GM18505 (cell line): ENCODE measurements at regions not wholly inside any gene's neighbourhood (a gene's known extent, or its start where the extent isn't known, plus 50 kb on each side); places are given as distances from the start of the nearest gene placed in this dataset.
"Not testable (repeated sequence)": the region's sequence is repeated elsewhere in the genome, so short reads cannot be mapped to it uniquely, and the experiment has no call there.

Source experiments
- ATAC-seq: cut with Tn5 transposase; IDR thresholded peaks from one replicate; pipeline ENCODE4 v1.9.1; 2021; ENCODE audit not compliant: unreplicated experiment
- POLR2A ChIP-seq: IDR thresholded peaks from 4 replicates; pipeline ENCODE4 v1.6.1; 2011; ENCODE audit warnings: borderline replicate concordance; ENCODE audit not compliant: insufficient read depth, insufficient read length; ENCODE audit errors: extremely low read depth

DNA sequence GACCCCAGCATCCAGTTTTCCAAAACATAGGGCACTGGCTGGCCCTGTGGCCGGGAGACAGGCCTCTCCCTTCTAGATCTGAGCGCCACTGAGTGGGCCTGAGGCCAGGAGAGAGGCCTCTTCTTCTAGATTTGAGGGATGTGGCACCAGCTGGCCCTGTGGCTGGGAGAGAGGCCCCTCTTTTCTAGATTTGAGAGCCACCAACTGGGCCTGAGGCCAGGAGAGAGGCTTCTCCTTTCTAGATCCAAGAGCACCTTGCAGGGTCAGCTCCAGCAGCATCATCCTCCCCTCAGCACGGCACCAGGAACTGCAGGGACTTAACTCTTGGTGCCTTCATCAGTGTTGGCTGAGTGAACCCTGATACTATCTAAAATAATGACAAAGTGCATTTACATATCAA, 114.3 kb upstream of the ALKAL2 start:
- ATAC-seq, result no peak
- TF ChIP-seq POLR2A, result no peak

- TF ChIP-seq POLR2A, result no peak
- no peak for ATAC-seq
Measured at GRCh38 chr2:401019-401679, 113.3 kb upstream of the ALKAL2 start.

DNA sequence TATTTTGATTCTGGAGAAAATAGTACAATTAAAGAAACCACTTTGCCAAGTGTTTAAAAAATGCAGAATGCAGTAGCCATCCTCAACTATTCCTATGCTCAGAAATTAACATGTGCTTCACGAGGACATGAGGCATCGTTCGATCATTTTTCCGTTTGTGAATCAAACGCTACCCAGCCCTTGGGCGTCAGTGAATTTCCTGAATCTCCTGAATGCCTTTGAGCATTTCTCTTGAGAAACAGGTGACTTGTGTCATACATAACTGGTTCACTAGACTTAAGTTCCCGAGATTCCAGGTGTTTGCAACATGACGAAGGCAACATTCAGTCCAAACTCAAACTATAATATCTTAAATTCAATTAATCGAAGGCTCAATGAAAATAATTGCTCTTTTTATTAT, 110.0 kb upstream of the ALKAL2 start:
- TF ChIP-seq POLR2A, result no peak
- ATAC-seq, result no peak

- ATAC-seq, result no peak
- no peak for TF ChIP-seq POLR2A
Measured at GRCh38 chr2:397521-397920, 109.6 kb upstream of the ALKAL2 start.

GRCh38 chr2:396903-397302, 109.0 kb upstream of the ALKAL2 start:
- no peak for ATAC-seq
- TF ChIP-seq POLR2A, result no peak

DNA sequence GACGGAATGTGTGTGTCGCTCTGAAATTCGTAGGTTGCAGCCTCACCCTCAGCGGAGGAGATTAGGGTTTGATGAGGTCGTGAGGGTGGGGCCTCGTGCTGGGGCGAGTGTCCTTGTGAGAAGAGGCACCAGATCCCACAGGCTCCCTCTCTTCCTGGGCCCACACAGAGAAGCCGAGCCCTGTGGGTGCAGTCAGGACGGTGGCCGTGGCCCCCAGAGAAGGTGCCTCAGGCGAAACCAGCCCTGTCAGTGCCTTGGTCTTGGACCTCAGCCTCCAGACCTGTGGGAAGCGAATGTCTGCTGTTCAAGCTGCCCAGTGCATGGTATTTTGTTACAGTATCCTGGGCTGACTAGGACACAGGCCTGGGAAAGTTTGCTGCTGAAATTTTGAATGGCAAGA, 108.0 kb upstream of the ALKAL2 start:
- TF ChIP-seq POLR2A, result no peak
- ATAC-seq, result no peak

DNA sequence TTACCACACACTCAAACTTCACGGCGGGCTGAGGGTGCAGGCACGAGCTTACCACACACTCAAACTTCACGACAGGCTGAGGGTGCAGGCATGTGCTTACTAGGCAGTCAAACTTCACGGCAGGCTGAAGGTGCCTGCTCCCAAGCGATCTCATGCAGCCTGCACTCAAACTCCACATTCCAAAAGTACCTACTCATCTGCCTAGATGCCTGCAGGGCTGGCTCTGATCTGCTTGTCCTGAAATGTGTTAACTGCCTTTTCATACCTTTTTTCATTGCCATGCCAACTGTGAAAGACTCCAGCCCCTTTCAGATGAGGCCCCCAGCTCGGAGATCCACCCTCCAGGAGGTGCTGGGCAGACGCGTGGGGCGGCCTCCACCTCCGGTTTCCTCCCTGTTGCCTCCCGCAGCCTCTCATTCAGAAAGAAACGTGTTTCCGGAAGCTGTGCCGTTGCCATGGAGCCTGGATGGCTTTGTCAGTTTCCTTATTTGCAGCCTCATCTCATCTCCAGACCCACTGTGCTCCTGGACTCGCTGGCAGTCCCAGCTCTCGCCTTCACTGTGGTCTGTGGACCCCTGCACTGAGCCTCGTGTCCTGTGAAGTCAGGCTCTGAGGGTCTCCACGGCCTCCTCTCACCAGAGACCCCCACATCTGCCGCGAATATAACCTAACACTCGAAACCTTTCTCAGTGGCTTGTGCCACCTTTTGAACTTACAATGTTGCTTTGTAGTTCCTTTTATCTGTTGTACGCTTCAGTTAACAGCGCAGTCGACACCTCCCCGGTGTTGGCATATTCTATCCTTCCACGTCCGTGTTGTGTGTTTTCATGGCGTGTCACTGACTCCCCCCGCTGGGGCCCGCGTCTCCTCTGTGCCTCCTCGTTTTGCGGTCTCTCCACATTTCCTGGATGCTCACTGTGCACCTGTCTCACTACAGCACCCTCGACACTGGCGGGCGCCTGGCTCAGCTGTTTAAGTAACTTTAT, 106.1 kb upstream of the ALKAL2 start:
- no peak for ATAC-seq
- no peak for TF ChIP-seq POLR2A

- TF ChIP-seq POLR2A, result no peak
- no peak for ATAC-seq
Measured at GRCh38 chr2:392926-393280, 105.0 kb upstream of the ALKAL2 start.

GRCh38 chr2:392181-392925, 104.5 kb upstream of the ALKAL2 start:
- no peak for TF ChIP-seq POLR2A
- ATAC-seq, result no peak

- TF ChIP-seq POLR2A, result no peak
- no peak for ATAC-seq
Measured at GRCh38 chr2:391696-392095, 103.8 kb upstream of the ALKAL2 start.

GRCh38 chr2:390959-391358, 103.1 kb upstream of the ALKAL2 start:
- ATAC-seq, result no peak
- no peak for TF ChIP-seq POLR2A

- not testable (repeated sequence) for ATAC-seq
Measured at GRCh38 chr2:389985-390384, 102.1 kb upstream of the ALKAL2 start.

DNA sequence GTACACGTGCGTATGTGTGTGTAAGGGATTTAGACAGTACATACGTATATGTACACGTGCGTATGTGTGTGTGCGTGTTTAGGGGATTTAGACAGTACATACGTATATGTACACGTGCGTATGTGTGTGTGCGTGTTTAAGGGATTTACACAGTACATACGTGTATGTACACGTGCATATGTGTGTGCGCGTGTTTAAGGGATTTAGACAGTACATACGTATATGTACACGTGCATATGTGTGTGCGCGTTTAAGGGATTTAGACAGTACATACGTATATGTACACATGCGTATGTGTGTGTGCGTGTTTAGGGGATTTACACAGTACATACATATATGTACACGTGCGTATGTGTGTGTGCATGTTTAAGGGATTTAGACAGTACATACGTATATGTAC, 100.9 kb upstream of the ALKAL2 start:
- ATAC-seq, result not testable (repeated sequence)

DNA sequence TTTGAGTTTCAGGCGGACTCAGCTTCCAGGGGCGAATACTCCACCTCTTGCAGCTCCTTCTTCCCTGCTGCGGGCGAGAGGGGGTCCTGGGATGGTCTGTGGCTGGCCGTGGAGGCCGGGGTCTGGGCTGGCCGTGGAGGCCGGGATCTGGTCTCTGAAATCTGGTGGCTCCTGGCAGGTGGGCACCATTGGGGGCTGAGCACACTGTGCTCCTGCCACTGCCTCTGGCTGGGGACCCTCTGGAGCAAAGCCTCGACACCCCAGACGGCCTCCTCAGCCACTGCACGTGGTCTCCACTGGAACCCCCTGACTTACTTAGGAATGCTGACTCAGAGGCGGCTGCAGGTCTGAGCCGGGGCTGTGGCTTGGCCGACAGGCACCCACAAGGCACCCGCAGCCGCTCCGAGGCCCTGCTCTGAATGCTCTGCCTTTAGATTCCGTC, 100.1 kb upstream of the ALKAL2 start:
- TF ChIP-seq POLR2A, result no peak
- ATAC-seq, result no peak

- TF ChIP-seq POLR2A, result no peak
- no peak for ATAC-seq
Measured at GRCh38 chr2:386406-387103, 98.7 kb upstream of the ALKAL2 start.
